Brain microvascular endothelial cell (primary cell): ENCODE measurements at regions not wholly inside any gene's neighbourhood (a gene's known extent, or its start where the extent isn't known, plus 50 kb on each side); places are given as distances from the start of the nearest gene placed in this dataset.

ENCODE experiments used
- DNase-seq: peaks from one replicate; pipeline ENCODE4 v3.0.0-alpha.2; 2020
- H3K27ac ChIP-seq: fragments of 250-450 bp; sonication (Bioruptor Pico); 2 replicates; pipeline ENCODE4 v1.5.1; 2020; ENCODE audit warnings: mild to moderate bottlenecking, moderate library complexity
- H3K27me3 ChIP-seq: fragments of 250-450 bp; sonication (Bioruptor Pico); replicated peaks from 2 replicates; pipeline ENCODE4 v1.5.1; 2020; ENCODE audit warnings: mild to moderate bottlenecking
- H3K36me3 ChIP-seq: fragments of 250-450 bp; sonication (Bioruptor Pico); replicated peaks from 2 replicates; pipeline ENCODE4 v1.5.1; 2020; ENCODE audit warnings: mild to moderate bottlenecking
- H3K4me3 ChIP-seq: 2 replicates; pipeline ENCODE4 v1.5.1; 2011; ENCODE audit warnings: low read depth, mild to moderate bottlenecking, control low read depth, low read length, moderate library complexity
- in situ Hi-C: cut with HindIII; loops from 2 replicates; pipeline ENCODE4 v1.10.0; 2017; ENCODE audit warnings: low sequenced_read_pairs, low pct_ligation_motif_present
- TF ChIP-seq, protein P1 (sequence below): IDR thresholded peaks from 2 replicates; pipeline ENCODE4 v1.5.1; 2011; ENCODE audit warnings: low read depth, mild to moderate bottlenecking, moderate library complexity, low read length, control low read depth, inconsistent platforms; ENCODE audit errors: missing control alignments

GRCh38 chr9:21653589-21653988, 148.8 kb upstream of the MTAP start:
- no peak for DNase-seq
- Histone ChIP-seq H3K27me3 (no peaks in the 10 kb centered on the region), H3K27ac (no peak overlapping the region), H3K36me3 (no peaks in the 10 kb centered on the region), H3K4me3 (no peak overlapping the region)
- TF ChIP-seq, protein P1, sequence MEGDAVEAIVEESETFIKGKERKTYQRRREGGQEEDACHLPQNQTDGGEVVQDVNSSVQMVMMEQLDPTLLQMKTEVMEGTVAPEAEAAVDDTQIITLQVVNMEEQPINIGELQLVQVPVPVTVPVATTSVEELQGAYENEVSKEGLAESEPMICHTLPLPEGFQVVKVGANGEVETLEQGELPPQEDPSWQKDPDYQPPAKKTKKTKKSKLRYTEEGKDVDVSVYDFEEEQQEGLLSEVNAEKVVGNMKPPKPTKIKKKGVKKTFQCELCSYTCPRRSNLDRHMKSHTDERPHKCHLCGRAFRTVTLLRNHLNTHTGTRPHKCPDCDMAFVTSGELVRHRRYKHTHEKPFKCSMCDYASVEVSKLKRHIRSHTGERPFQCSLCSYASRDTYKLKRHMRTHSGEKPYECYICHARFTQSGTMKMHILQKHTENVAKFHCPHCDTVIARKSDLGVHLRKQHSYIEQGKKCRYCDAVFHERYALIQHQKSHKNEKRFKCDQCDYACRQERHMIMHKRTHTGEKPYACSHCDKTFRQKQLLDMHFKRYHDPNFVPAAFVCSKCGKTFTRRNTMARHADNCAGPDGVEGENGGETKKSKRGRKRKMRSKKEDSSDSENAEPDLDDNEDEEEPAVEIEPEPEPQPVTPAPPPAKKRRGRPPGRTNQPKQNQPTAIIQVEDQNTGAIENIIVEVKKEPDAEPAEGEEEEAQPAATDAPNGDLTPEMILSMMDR, result no peak
- in situ Hi-C loops, result no loop called here

DNA sequence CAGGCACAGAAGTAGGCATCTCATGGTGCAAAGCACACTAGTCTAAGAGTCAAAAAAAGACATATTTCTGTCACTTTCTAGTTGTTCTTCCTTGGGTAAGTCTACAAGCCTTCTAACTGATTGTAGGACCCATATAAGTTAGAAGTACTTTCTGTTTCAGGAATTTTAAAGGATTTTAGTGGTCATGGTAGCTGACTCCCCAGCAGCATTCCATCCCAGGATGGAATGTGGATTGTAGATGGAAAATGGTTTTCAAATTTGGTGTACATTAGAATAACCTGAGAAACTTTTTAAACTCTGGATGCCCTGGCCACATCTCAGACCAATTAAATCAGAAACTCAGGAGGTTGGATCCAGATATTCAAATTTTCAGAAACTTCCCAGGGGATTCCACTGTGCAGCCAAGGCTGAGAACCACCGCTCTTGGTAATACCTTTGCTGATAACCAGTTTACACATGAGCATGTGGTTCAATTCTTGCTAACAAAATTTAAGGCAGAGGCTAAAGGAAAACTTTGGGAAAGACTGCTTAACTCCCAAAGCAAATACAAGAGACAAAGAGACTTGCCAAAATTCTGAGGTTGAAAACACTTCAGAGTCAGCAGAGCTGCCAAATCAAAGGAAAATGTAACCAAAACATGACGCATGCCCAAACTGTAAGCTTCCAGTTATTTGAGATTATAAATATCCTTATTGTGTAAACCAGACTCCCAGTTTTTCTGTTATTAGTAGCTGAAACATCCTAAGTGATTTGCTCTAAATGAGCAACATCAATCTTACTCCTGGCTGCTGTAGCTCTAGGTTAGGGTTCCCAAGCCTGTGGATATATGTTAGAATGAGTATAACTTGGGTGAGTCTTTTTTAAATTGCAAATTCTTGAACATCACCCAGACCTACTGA, 145.4 kb upstream of the MTAP start:
- TF ChIP-seq, protein P1, result no peak

GRCh38 chr9:21657966-21658667, 144.3 kb upstream of the MTAP start:
- in situ Hi-C loops, result no loop called here

More for the DNA sequence above, 145.4 kb upstream of the MTAP start:
- in situ Hi-C loops, result no loop called here
- no peak for DNase-seq
- Histone ChIP-seq H3K36me3 (no peaks in the 10 kb centered on the region), H3K27ac (no peak overlapping the region), H3K27me3 (no peaks in the 10 kb centered on the region), H3K4me3 (no peak overlapping the region)

GRCh38 chr9:21660976-21661375, 141.5 kb upstream of the MTAP start:
- Histone ChIP-seq H3K4me3 (no peak overlapping the region), H3K36me3 (no peaks in the 10 kb centered on the region), H3K27me3 (no peaks in the 10 kb centered on the region), H3K27ac (no peak overlapping the region)
- TF ChIP-seq, protein P1, result no peak
- no peak for DNase-seq
- in situ Hi-C loops, result no loop called here

More at GRCh38 chr9:21657966-21658667, 144.3 kb upstream of the MTAP start:
- DNase-seq, result no peak
- TF ChIP-seq, protein P1, result no peak
- no peaks in the 10 kb centered on the region for H3K36me3 ChIP-seq
- H3K27me3 ChIP-seq, result no peaks in the 10 kb centered on the region
- no peak overlapping the region for H3K4me3 ChIP-seq
- H3K27ac ChIP-seq, result no peak overlapping the region

DNA sequence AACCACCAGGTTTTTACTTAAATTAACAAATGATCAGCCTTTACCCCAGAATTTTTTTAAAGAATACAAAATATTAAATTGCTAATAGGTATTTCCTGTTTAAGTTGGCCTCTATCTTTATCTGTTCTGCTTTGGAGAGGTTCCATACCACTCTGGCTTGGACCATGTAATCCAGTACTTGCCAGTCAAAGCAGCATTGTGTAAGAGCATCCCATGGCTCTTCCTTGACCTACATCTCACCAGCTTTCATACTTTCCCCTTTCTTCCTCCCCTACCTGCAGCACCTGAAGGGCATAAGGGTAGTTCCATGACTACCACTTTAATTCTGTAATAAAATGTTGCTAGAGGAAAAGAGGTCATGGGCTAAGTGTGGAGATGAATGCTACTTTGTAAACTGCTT, 140.8 kb upstream of the MTAP start:
- Histone ChIP-seq H3K27ac (no peak overlapping the region), H3K36me3 (no peaks in the 10 kb centered on the region), H3K27me3 (no peaks in the 10 kb centered on the region), H3K4me3 (no peak overlapping the region)
- DNase-seq, result peak; percentile 19
- in situ Hi-C loops, result no loop called here
- TF ChIP-seq, protein P1, result no peak
